ENCODE measurements at regions not wholly inside any gene's neighbourhood (a gene's known extent, or its start where the extent isn't known, plus 50 kb on each side); places are given as distances from the start of the nearest gene placed in this dataset.

- Histone ChIP-seq H3K9me3 (ENCODE audit: low read length) (no peaks in the 10 kb centered on the region), H3K9ac (ENCODE audit: low read length) (peak overlapping the region; percentile 37), H2AFZ (ENCODE audit: low read depth, low read length) (peak overlapping the region; percentile 14), H3K4me3 (ENCODE audit: low read length) (peak overlapping the region; percentile 9), H3K4me2 (ENCODE audit: low read length) (peak overlapping the region; percentile 36), H3K27me3 (ENCODE audit: insufficient read depth, low read depth, low read length) (no peaks in the 10 kb centered on the region), H3F3A (ENCODE audit: insufficient read depth, low read length, poor library complexity, severe bottlenecking) (no peaks in the 10 kb centered on the region), H3K36me3 (ENCODE audit: insufficient read depth, low read length) (no peaks in the 10 kb centered on the region), H3K79me2 (replicated peaks; ENCODE audit: insufficient read depth, low read length) (no peaks in the 10 kb centered on the region), H4K20me1 (ENCODE audit: insufficient read depth) (no peaks in the 10 kb centered on the region), H3K9me2 (ENCODE audit: insufficient read depth, low read length) (no peaks in the 10 kb centered on the region), H3K27ac (ENCODE audit: low read length) (peak overlapping the region; percentile 67)
- TF ChIP-seq EZH2 (IDR thresholded peaks at IDR 0.05; ENCODE audit: borderline replicate concordance, insufficient read depth, low read length, poor library complexity, severe bottlenecking) = no peak
- TF ChIP-seq EP300 (conservative IDR thresholded peaks at IDR 0.05; ENCODE audit: poor library complexity, severe bottlenecking) = peak; percentile 87
- TF ChIP-seq TAF1 (IDR thresholded peaks at IDR 0.05; ENCODE audit: low read depth) = no peak
- TF ChIP-seq SMC3 (conservative IDR thresholded peaks at IDR 0.05; ENCODE audit: poor library complexity) = peak; percentile 22
- TF ChIP-seq RAD21 (conservative IDR thresholded peaks at IDR 0.05) = peak; percentile 25
- peak; percentile 69 for TF ChIP-seq POLR2AphosphoS5 (IDR thresholded peaks at IDR 0.05)
Measured at GRCh38 chr4:58050439-58050838, 940.3 kb upstream of the IGFBP7 start.

GRCh38 chr4:58048491-58048890 lies 938.3 kb upstream of the IGFBP7 start:
- no peak overlapping the region for H3K4me3 ChIP-seq (ENCODE audit: low read length)
- H3K36me3 ChIP-seq (ENCODE audit: insufficient read depth, low read length) = no peaks in the 10 kb centered on the region
- no peaks in the 10 kb centered on the region for H3K79me2 ChIP-seq (replicated peaks; ENCODE audit: insufficient read depth, low read length)
- no peak overlapping the region for H3K9ac ChIP-seq (ENCODE audit: low read length)
- H3F3A ChIP-seq (ENCODE audit: insufficient read depth, low read length, poor library complexity, severe bottlenecking) = no peaks in the 10 kb centered on the region
- no peaks in the 10 kb centered on the region for H3K9me2 ChIP-seq (ENCODE audit: insufficient read depth, low read length)
- TF ChIP-seq MXI1 (conservative IDR thresholded peaks at IDR 0.05; ENCODE audit: poor library complexity, severe bottlenecking) = no peak
- TF ChIP-seq REST (IDR thresholded peaks at IDR 0.05; ENCODE audit: borderline replicate concordance) = no peak
- TF ChIP-seq RAD21 (conservative IDR thresholded peaks at IDR 0.05) = no peak
- TF ChIP-seq POLR2AphosphoS5 (IDR thresholded peaks at IDR 0.05) = no peak
- no peak for TF ChIP-seq EP300 (conservative IDR thresholded peaks at IDR 0.05; ENCODE audit: poor library complexity, severe bottlenecking)
- TF ChIP-seq TAF1 (IDR thresholded peaks at IDR 0.05; ENCODE audit: low read depth) = no peak
- no peak for TF ChIP-seq CTCF (IDR thresholded peaks at IDR 0.05; ENCODE audit: poor library complexity, severe bottlenecking)
- TF ChIP-seq EZH2 (IDR thresholded peaks at IDR 0.05; ENCODE audit: borderline replicate concordance, insufficient read depth, low read length, poor library complexity, severe bottlenecking) = no peak
- no peak for TF ChIP-seq SMC3 (conservative IDR thresholded peaks at IDR 0.05; ENCODE audit: poor library complexity)
- no peaks in the 10 kb centered on the region for H3K27me3 ChIP-seq (ENCODE audit: insufficient read depth, low read depth, low read length)
- no peak overlapping the region for H3K27ac ChIP-seq (ENCODE audit: low read length)
- H3K9me3 ChIP-seq (ENCODE audit: low read length) = no peaks in the 10 kb centered on the region
- no peak overlapping the region for H3K4me2 ChIP-seq (ENCODE audit: low read length)
- no peak overlapping the region for H2AFZ ChIP-seq (ENCODE audit: low read depth, low read length)
- H4K20me1 ChIP-seq (ENCODE audit: insufficient read depth) = no peaks in the 10 kb centered on the region
